HG02870 (cell line): ENCODE measurements at regions not wholly inside any gene's neighbourhood (a gene's known extent, or its start where the extent isn't known, plus 50 kb on each side); places are given as distances from the start of the nearest gene placed in this dataset.
"Not testable (repeated sequence)": the region's sequence is repeated elsewhere in the genome, so short reads cannot be mapped to it uniquely, and the experiment has no call there.

Experiments
- ATAC-seq: cut with Tn5 transposase; IDR thresholded peaks from one replicate; pipeline ENCODE4 v1.9.1; 2021; ENCODE audit warnings: mild to moderate bottlenecking, moderate library complexity; ENCODE audit not compliant: unreplicated experiment

- no peak for ATAC-seq
Observed at GRCh38 chrX:25442499-25442898, 426.7 kb upstream of the ARX start.

GRCh38 chrX:25433307-25433706 lies 417.5 kb upstream of the ARX start:
- no peak for ATAC-seq

GRCh38 chrX:25432396-25432795 lies 416.6 kb upstream of the ARX start:
- ATAC-seq = no peak

- no peak for ATAC-seq
Observed at GRCh38 chrX:25427873-25428555, 412.2 kb upstream of the ARX start.

GRCh38 chrX:25404163-25404562 lies 388.4 kb upstream of the ARX start:
- not testable (repeated sequence) for ATAC-seq

- no peak for ATAC-seq
Observed at GRCh38 chrX:25389266-25389665, 373.5 kb upstream of the ARX start.

- no peak for ATAC-seq
Observed at GRCh38 chrX:25383196-25383595, 367.4 kb upstream of the ARX start.

- ATAC-seq = no peak
Observed at GRCh38 chrX:25356456-25356855, 340.7 kb upstream of the ARX start.

- no peak for ATAC-seq
Observed at GRCh38 chrX:25344161-25344936, 328.6 kb upstream of the ARX start.

- no peak for ATAC-seq
Observed at GRCh38 chrX:25343060-25343459, 327.3 kb upstream of the ARX start.

- ATAC-seq = no peak
Observed at GRCh38 chrX:25337841-25338240, 322.1 kb upstream of the ARX start.

- no peak for ATAC-seq
Observed at GRCh38 chrX:25300994-25301393, 285.2 kb upstream of the ARX start.

- no peak for ATAC-seq
Observed at GRCh38 chrX:25296850-25297249, 281.1 kb upstream of the ARX start.

- no peak for ATAC-seq
Observed at GRCh38 chrX:25295466-25295865, 279.7 kb upstream of the ARX start.

GRCh38 chrX:25290132-25290531 lies 274.4 kb upstream of the ARX start:
- no peak for ATAC-seq

GRCh38 chrX:25288676-25289075 lies 272.9 kb upstream of the ARX start:
- no peak for ATAC-seq

GRCh38 chrX:25287521-25287920 lies 271.8 kb upstream of the ARX start:
- no peak for ATAC-seq

- no peak for ATAC-seq
Observed at GRCh38 chrX:25285598-25285997, 269.8 kb upstream of the ARX start.

GRCh38 chrX:25279510-25279909 lies 263.7 kb upstream of the ARX start:
- no peak for ATAC-seq

- ATAC-seq = no peak
Observed at GRCh38 chrX:25278341-25278740, 262.6 kb upstream of the ARX start.

GRCh38 chrX:25277574-25277973 lies 261.8 kb upstream of the ARX start:
- ATAC-seq = no peak

- ATAC-seq = no peak
Observed at GRCh38 chrX:25275159-25275558, 259.4 kb upstream of the ARX start.

GRCh38 chrX:25241461-25241860 lies 225.7 kb upstream of the ARX start:
- ATAC-seq = no peak
